Breast epithelium (tissue), 3 donors: ENCODE measurements at regions not wholly inside any gene's neighbourhood (a gene's known extent, or its start where the extent isn't known, plus 50 kb on each side); places are given as distances from the start of the nearest gene placed in this dataset.

ENCODE experiments used
- CTCF ChIP-seq, 3 donors: fragments of 450-650 bp; IDR thresholded peaks; one replicate each; pipeline ENCODE4 v1.5.1; 2016 to 2017; ENCODE audit warnings: antibody characterized with exemption in 3 of 3, mild to moderate bottlenecking in 3 of 3, moderate library complexity in 3 of 3
- POLR2A ChIP-seq: fragments of 450-650 bp; IDR thresholded peaks from one replicate; pipeline ENCODE4 v1.6.1; 2016; ENCODE audit warnings: antibody characterized with exemption, mild to moderate bottlenecking, moderate library complexity
- POLR2AphosphoS5 ChIP-seq, 3 donors: sonication (generic); formaldehyde crosslinking; IDR thresholded peaks; one replicate each; pipeline ENCODE4 v1.6.1; 2017; ENCODE audit warnings: antibody characterized with exemption in 3 of 3

- TF ChIP-seq CTCF (IDR thresholded peaks at IDR 0.05) (no peak), POLR2AphosphoS5 (IDR thresholded peaks at IDR 0.05) (no peak), POLR2A (no peak)
These were observed 1805.6 kb upstream of the TENM3 start for GRCh38 chr4:180437601-180438000.
